H1 (cell line): ENCODE measurements at regions not wholly inside any gene's neighbourhood (a gene's known extent, or its start where the extent isn't known, plus 50 kb on each side); places are given as distances from the start of the nearest gene placed in this dataset.

Experiments
- CTCF ChIA-PET: fragments of 300-600 bp; sonication (Branson Sonifier 250); formaldehyde crosslinking; loops from one replicate; lab custom pipeline; 2021; ENCODE audit not compliant: partially characterized antibody; lab: Charles Lee
- POLR2A ChIA-PET: fragments of 300-600 bp; sonication (Branson Sonifier 250); formaldehyde crosslinking; loops from one replicate; lab custom pipeline; 2021; ENCODE audit warnings: inconsistent platforms; ENCODE audit not compliant: partially characterized antibody; lab: Charles Lee
- DNase-seq, 2 experiments: peaks; one replicate each; pipeline versions ENCODE4 v3.0.0 to v3.0.0-alpha.2; 2010 to 2022; ENCODE audit warnings: low spot score in 2 of 2, low read depth in 1 of 2, mixed read lengths in 1 of 2
- FAIRE-seq: peaks from 2 replicates; lab custom pipeline; 2011; peaks lifted over from hg19 to GRCh38; lab: Jason Lieb, UNC
- H2AFZ ChIP-seq: 2 replicates; pipeline ENCODE4 v1.8.1; 2012; ENCODE audit warnings: low read length, inconsistent platforms
- H2AK5ac ChIP-seq: 2 replicates; pipeline ENCODE4 v1.6.1; 2013; ENCODE audit warnings: low read depth, low read length
- H2BK120ac ChIP-seq: replicated peaks from 2 replicates; pipeline ENCODE3; 2013; ENCODE audit warnings: low read depth, low read length, inconsistent platforms
- H2BK12ac ChIP-seq: 2 replicates; pipeline ENCODE4 v1.6.1; 2013; ENCODE audit warnings: low read depth, low read length
- H2BK15ac ChIP-seq: 2 replicates; pipeline ENCODE4 v1.6.1; 2013; ENCODE audit warnings: low read length
- H2BK20ac ChIP-seq: 2 replicates; pipeline ENCODE4 v1.6.1; 2013; ENCODE audit warnings: low read length
- H2BK5ac ChIP-seq: 2 replicates; pipeline ENCODE4 v1.6.1; 2013; ENCODE audit warnings: low read depth, low read length
- H3K14ac ChIP-seq: 2 replicates; pipeline ENCODE4 v1.6.1; 2013; ENCODE audit warnings: inconsistent platforms; ENCODE audit not compliant: insufficient read length
- H3K18ac ChIP-seq: 2 replicates; pipeline ENCODE4 v1.6.1; 2013; ENCODE audit warnings: low read length; ENCODE audit errors: extremely low read depth
- H3K23ac ChIP-seq: 2 replicates; pipeline ENCODE4 v1.6.1; 2013; ENCODE audit warnings: inconsistent platforms; ENCODE audit not compliant: insufficient read length
- H3K23me2 ChIP-seq: 2 replicates; pipeline ENCODE4 v1.6.1; 2013; ENCODE audit warnings: low read depth, low read length
- H3K27ac ChIP-seq: 2 replicates; pipeline ENCODE4 v1.6.1; 2011; ENCODE audit warnings: low read depth, low read length, inconsistent platforms
- H3K27me3 ChIP-seq, 4 experiments: replicated peaks in 1 of 4; 1 replicate in 1 of 4; 2 replicates in 3 of 4; pipeline versions ENCODE4 v1.6.1 to v1.8.1; 2011 to 2013; ENCODE audit warnings: low read length in 3 of 4, mild to moderate bottlenecking in 3 of 4, inconsistent platforms in 2 of 4, mixed read lengths in 2 of 4, moderate library complexity in 1 of 4; ENCODE audit not compliant: control insufficient read depth in 3 of 4, insufficient read depth in 3 of 4; ENCODE audit errors: extremely low read depth in 1 of 4
- H3K36me3 ChIP-seq, 4 experiments: 2 replicates each; pipeline versions ENCODE4 v1.6.1 to v1.8.1; 2011 to 2013; ENCODE audit warnings: mild to moderate bottlenecking in 4 of 4, low read length in 3 of 4, moderate library complexity in 2 of 4, control low read depth in 1 of 4, inconsistent platforms in 1 of 4; ENCODE audit not compliant: insufficient read depth in 4 of 4, control insufficient read depth in 2 of 4
- H3K4ac ChIP-seq: replicated peaks from 2 replicates; pipeline ENCODE3; 2013; ENCODE audit warnings: low read length, low read depth, mixed read lengths, inconsistent platforms; ENCODE audit not compliant: insufficient read length
- H3K4me1 ChIP-seq, 4 experiments: replicated peaks in 1 of 4; 1 replicate in 1 of 4; 2 replicates in 3 of 4; pipeline versions ENCODE4 v1.6.1 to v1.8.1; 2011 to 2013; ENCODE audit warnings: low read length in 3 of 4, inconsistent platforms in 2 of 4, mixed read lengths in 1 of 4; ENCODE audit not compliant: insufficient read depth in 4 of 4, control insufficient read depth in 3 of 4
- H3K4me2 ChIP-seq, 2 experiments: 2 replicates each; pipeline versions ENCODE4 v1.6.1 to v1.8.1; 2011 to 2013; ENCODE audit warnings: low read depth in 2 of 2, low read length in 2 of 2, control low read depth in 1 of 2, inconsistent platforms in 1 of 2, mild to moderate bottlenecking in 1 of 2; ENCODE audit not compliant: insufficient read depth in 1 of 2
- H3K4me3 ChIP-seq, 4 experiments: fragments of 200-600, 300-600 bp in 1 of 4; sonication (generic), shearing (Covaris generic), sonication (Bioruptor Twin) in 1 of 4; 2 replicates each; pipeline versions ENCODE4 v1.5.1 to v1.8.1; 2011 to 2016; ENCODE audit warnings: low read length in 4 of 4, low read depth in 3 of 4, control low read depth in 2 of 4, inconsistent platforms in 2 of 4, mild to moderate bottlenecking in 2 of 4, mixed read lengths in 1 of 4, moderate library complexity in 1 of 4; ENCODE audit not compliant: insufficient read depth in 2 of 4; ENCODE audit errors: extremely low read depth in 1 of 4
- H3K56ac ChIP-seq: replicated peaks from 2 replicates; pipeline ENCODE3; 2013; ENCODE audit warnings: low read depth, mild to moderate bottlenecking, mixed read lengths, low read length, inconsistent platforms; ENCODE audit not compliant: insufficient read length
- H3K79me1 ChIP-seq: 2 replicates; pipeline ENCODE4 v1.6.1; 2013; ENCODE audit warnings: low read depth, low read length, control low read depth
- H3K79me2 ChIP-seq, 2 experiments: 2 replicates each; pipeline versions ENCODE4 v1.6.1 to v1.8.1; 2012 to 2013; ENCODE audit warnings: low read length in 2 of 2, mild to moderate bottlenecking in 2 of 2, inconsistent platforms in 1 of 2; ENCODE audit not compliant: insufficient read depth in 2 of 2, control insufficient read depth in 1 of 2
- H3K9ac ChIP-seq, 4 experiments: replicated peaks in 1 of 4; 1 replicate in 1 of 4; 2 replicates in 3 of 4; pipeline versions ENCODE4 v1.6.1 to v1.8.1; 2011 to 2013; ENCODE audit warnings: low read depth in 3 of 4, low read length in 3 of 4, control low read depth in 2 of 4, mild to moderate bottlenecking in 2 of 4, moderate library complexity in 2 of 4, inconsistent platforms in 1 of 4; ENCODE audit errors: extremely low read depth in 1 of 4
- H3K9me3 ChIP-seq, 2 experiments: 2 replicates each; pipeline versions ENCODE4 v1.6.1 to v1.8.1; 2012 to 2013; ENCODE audit warnings: mild to moderate bottlenecking in 2 of 2, moderate library complexity in 2 of 2, control low read depth in 1 of 2, inconsistent platforms in 1 of 2, low read depth in 1 of 2, low read length in 1 of 2, mixed read lengths in 1 of 2; ENCODE audit not compliant: insufficient read depth in 2 of 2
- H4K20me1 ChIP-seq, 2 experiments: replicated peaks in 1 of 2; 2 replicates each; pipeline versions ENCODE3 to v1.8.1; 2011 to 2013; ENCODE audit warnings: inconsistent platforms in 2 of 2, low read length in 2 of 2, mild to moderate bottlenecking in 1 of 2; ENCODE audit not compliant: insufficient read depth in 2 of 2, control insufficient read depth in 1 of 2
- H4K5ac ChIP-seq: 2 replicates; pipeline ENCODE4 v1.6.1; 2013; ENCODE audit warnings: low read length, low read depth, mixed read lengths, inconsistent platforms; ENCODE audit not compliant: insufficient read length
- H4K8ac ChIP-seq: 2 replicates; pipeline ENCODE4 v1.8.0; 2013; ENCODE audit warnings: mild to moderate bottlenecking, moderate library complexity, low read length, inconsistent platforms; ENCODE audit not compliant: insufficient read depth; ENCODE audit errors: extremely low read depth
- H4K91ac ChIP-seq: replicated peaks from 2 replicates; pipeline ENCODE3; 2013; ENCODE audit warnings: low read length, mixed read lengths, inconsistent platforms; ENCODE audit not compliant: insufficient read length
- HDAC6 ChIP-seq: IDR thresholded peaks from one replicate; pipeline ENCODE4 v1.7.1; 2012; ENCODE audit warnings: low read depth, mild to moderate bottlenecking, inconsistent platforms, low read length, moderate library complexity
- JUN ChIP-seq: IDR thresholded peaks from 2 replicates; pipeline ENCODE4 v1.6.1; 2011; ENCODE audit warnings: low read depth, mild to moderate bottlenecking, improper control_type of control experiment, low read length
- RFX5 ChIP-seq: IDR thresholded peaks from 2 replicates; pipeline ENCODE4 v1.6.1; 2011; ENCODE audit warnings: low read depth, low read length, improper control_type of control experiment, borderline replicate concordance
- SIRT6 ChIP-seq: IDR thresholded peaks from one replicate; pipeline ENCODE4 v1.7.1; 2012; ENCODE audit warnings: low read length, inconsistent platforms
- SP1 ChIP-seq: IDR thresholded peaks from 2 replicates; pipeline ENCODE4 v1.6.1; 2011; ENCODE audit warnings: low read depth, low read length
- TAF7 ChIP-seq: optimal IDR thresholded peaks from 2 replicates; pipeline ENCODE3; 2011; ENCODE audit warnings: low read depth, mild to moderate bottlenecking, inconsistent platforms, low read length, moderate library complexity, borderline replicate concordance
- TBP ChIP-seq: IDR thresholded peaks from 2 replicates; pipeline ENCODE4 v1.6.1; 2011; ENCODE audit warnings: low read depth, low read length, improper control_type of control experiment
- WGBS, 2 experiments: shearing (Covaris generic) in 1 of 2; methylation state at CpG; one replicate each; pipeline versions ENCODE4 v1.1.6 to v1.1.7; 2013 to 2015; ENCODE audit warnings: low lambda C conversion rate in 2 of 2, mixed read lengths in 2 of 2, inconsistent platforms in 1 of 2, low coverage in 1 of 2, missing lambda C conversion rate in 1 of 2; ENCODE audit not compliant: insufficient replicate concordance in 2 of 2, insufficient coverage in 1 of 2, insufficient read length in 1 of 2; ENCODE audit errors: extremely low coverage in 1 of 2, missing lambda C conversion rate in 1 of 2; 5-methylcytosine and 5-hydroxymethylcytosine counted together
- TF ChIP-seq, protein P1 (sequence below), 3 experiments: IDR thresholded peaks; 1 replicate in 2 of 3; 2 replicates in 1 of 3; pipeline versions ENCODE4 v1.5.1 to v1.6.1; 2011; ENCODE audit warnings: low read length in 3 of 3, mild to moderate bottlenecking in 3 of 3, inconsistent platforms in 2 of 3, low read depth in 1 of 3, moderate library complexity in 1 of 3; ENCODE audit not compliant: insufficient read depth in 1 of 3; ENCODE audit errors: control extremely low read depth in 1 of 3

DNA sequence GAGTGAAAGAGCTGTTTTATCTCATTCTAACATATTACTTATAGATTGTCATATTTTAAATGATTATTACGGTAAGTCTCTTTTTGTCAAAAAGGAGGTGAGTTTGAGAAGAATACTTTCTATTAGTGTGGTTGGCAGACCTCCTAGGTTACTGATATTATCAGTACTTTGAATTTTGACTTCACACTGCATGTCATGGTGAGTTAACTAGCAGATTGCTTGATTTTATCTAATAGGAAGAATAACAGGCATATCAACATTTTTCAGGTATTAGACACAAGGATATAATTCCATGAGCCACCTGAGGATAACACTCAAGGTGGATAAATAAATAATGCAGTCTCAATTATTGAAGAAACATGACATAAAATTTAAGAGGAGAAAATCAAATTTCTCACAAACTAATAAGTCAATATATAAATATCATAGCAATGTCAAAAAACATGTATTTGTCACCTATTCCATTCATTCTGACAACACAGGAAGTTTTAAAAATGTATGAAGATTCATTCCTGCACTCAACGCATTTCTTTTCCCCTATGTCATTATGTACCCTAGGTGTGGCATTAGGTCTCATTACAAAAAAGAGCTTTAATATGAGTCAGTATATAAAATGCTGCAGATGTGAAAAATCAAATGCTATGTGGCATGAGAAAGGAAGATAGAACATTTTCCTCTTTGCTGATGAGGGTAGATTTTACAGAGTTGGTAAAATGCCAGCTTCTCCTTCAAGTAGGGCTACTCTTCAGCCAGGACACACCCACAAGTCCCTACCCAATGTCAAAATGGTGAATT is 1621.6 kb downstream of the REEP3 start:
- 94% methylated on average over 2 of the region's 2 CpGs; no CpG with 5 or more reads in 1 of the 2 experiments for WGBS, 2 experiments

More for the DNA sequence above, 1621.6 kb downstream of the REEP3 start:
- Histone ChIP-seq H3K14ac (no peak overlapping the region), H3K23me2 (no peaks in the 10 kb centered on the region), H4K8ac (no peak overlapping the region), H2BK120ac (no peak overlapping the region), H2BK15ac (no peak overlapping the region), H3K9ac (no peak overlapping the region), H3K79me1 (no peaks in the 10 kb centered on the region), H3K4me2 (no peak overlapping the region), H3K4ac (no peak overlapping the region), H2AK5ac (no peak overlapping the region), H4K20me1 (no peaks in the 10 kb centered on the region), H3K4me1 (no peaks in the 10 kb centered on the region), H2BK20ac (no peak overlapping the region), H3K56ac (no peak overlapping the region), H3K79me2 (no peaks in the 10 kb centered on the region), H3K23ac (no peak overlapping the region), H3K18ac (no peak overlapping the region), H3K4me3 (no peak overlapping the region), H3K27me3 (no peaks in the 10 kb centered on the region), H3K36me3 (no peaks in the 10 kb centered on the region), H3K9me3 (no peaks in the 10 kb centered on the region), H4K91ac (no peak overlapping the region), H2BK12ac (no peak overlapping the region), H2AFZ (no peak overlapping the region), H4K5ac (no peak overlapping the region), H3K27ac (no peak overlapping the region), H2BK5ac (no peak overlapping the region)
- ChIA-PET CTCF (no interaction called here), POLR2A (no interaction called here)
- no peak for DNase-seq
- no peak for FAIRE-seq
- TF ChIP-seq SP1 (no peak), SIRT6 (no peak), TBP (no peak), JUN (no peak), HDAC6 (no peak), TAF7 (no peak), RFX5 (no peak)
- TF ChIP-seq, protein P1, sequence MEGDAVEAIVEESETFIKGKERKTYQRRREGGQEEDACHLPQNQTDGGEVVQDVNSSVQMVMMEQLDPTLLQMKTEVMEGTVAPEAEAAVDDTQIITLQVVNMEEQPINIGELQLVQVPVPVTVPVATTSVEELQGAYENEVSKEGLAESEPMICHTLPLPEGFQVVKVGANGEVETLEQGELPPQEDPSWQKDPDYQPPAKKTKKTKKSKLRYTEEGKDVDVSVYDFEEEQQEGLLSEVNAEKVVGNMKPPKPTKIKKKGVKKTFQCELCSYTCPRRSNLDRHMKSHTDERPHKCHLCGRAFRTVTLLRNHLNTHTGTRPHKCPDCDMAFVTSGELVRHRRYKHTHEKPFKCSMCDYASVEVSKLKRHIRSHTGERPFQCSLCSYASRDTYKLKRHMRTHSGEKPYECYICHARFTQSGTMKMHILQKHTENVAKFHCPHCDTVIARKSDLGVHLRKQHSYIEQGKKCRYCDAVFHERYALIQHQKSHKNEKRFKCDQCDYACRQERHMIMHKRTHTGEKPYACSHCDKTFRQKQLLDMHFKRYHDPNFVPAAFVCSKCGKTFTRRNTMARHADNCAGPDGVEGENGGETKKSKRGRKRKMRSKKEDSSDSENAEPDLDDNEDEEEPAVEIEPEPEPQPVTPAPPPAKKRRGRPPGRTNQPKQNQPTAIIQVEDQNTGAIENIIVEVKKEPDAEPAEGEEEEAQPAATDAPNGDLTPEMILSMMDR (IDR thresholded peaks at IDR 0.05; ENCODE audit: control extremely low read depth in 1 of 3, insufficient read depth in 1 of 3, low read depth in 1 of 3, low read length in 3 of 3) = no peak
